HG02981 (cell line): ENCODE measurements at regions not wholly inside any gene's neighbourhood (a gene's known extent, or its start where the extent isn't known, plus 50 kb on each side); places are given as distances from the start of the nearest gene placed in this dataset.

ENCODE experiments used
- ATAC-seq: cut with Tn5 transposase; IDR thresholded peaks from one replicate; pipeline ENCODE4 v1.9.1; 2021; ENCODE audit warnings: mild to moderate bottlenecking, moderate library complexity; ENCODE audit not compliant: unreplicated experiment

DNA sequence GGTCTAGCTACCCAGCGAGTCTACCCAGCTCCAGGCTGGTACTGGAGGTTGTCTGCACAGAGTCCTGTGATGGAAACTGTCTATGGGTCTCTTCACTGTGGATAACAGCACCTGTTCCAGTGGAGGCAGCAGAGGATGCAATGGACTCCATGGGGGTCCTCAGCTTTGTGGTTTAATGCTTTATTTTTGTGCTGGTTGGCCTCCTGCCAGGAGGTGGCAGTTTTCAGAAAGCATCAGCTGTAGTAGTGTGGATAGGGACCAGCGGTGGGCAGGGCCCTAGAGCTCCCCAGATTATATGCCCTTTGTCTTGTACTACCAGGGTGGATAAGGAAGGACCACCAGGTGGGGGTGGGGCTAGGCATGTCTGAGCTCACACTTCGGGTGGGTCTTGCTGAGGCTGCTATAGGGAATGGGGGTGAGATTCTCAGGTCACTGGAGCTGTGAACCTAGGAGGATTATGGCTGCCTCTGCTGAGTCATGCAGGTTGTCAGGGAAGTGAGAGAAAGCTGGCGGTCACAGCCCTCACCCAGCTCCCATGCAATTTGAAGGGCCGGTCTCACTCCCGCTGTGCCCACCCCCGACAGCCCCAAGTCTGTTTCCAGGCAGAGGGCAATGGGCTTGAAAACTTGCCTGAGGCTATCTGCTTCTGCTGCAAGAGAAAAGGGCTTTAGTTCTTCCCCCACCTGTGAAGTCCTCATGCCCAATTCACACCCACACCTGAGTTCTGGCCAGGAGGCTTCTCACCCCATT lies 397.1 kb downstream of the TLE1 start:
- no peak for ATAC-seq

DNA sequence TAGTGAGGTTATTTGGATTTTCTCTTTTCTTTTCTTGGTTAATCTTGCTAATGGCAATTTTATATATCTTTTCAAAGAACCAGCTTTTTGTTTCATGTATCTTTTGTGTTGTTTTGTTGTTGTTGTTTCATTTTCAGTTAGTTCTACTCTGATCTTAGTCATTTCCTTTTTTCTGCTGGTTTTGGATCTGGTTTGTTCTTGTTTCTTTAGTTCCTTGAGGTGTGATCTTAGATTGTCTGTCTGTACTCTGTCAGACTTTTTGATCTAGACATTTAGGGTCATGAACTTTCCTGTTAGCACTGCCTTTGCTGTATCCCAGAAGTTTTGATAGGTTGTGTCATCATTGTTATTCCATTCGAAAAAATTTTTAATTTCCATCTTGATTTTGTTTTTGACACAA lies 399.7 kb downstream of the TLE1 start:
- ATAC-seq = no peak

DNA sequence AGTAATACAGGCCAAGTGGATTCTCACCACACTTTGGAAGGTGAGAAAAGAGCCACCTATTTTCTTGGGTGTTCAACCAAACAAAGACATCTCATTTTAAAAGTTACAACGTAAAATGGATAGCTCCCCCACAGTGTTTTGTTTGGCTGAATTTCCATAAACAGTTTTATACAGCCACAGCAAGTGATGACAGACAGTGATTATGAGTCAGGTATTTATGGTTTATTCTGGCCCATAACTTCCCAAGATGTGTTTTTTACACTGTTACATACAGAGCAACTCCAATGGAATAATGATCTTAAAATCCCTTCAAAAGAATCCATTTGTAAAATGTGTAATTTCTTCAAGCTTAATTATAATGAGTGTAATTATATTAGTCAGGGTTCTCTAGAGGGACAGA lies 421.3 kb downstream of the TLE1 start:
- no peak for ATAC-seq

DNA sequence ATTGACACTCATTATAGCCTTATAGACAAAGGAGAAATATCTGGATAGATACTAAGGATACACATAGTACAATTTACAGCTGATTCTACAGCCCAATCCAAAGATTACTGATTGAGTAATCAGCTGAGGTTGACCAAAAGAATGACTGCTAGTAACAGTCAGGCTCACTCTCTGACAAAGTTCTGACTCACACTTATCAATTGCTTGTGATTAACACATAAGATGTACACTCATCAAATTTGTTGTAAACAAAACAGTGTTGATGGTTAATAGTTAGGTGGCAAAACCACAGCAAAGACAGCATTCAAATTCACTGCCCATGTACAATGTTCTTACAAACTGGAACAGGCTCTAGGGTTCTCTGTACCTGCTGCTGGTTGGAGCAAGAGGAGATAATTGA lies 422.7 kb downstream of the TLE1 start:
- ATAC-seq = no peak

DNA sequence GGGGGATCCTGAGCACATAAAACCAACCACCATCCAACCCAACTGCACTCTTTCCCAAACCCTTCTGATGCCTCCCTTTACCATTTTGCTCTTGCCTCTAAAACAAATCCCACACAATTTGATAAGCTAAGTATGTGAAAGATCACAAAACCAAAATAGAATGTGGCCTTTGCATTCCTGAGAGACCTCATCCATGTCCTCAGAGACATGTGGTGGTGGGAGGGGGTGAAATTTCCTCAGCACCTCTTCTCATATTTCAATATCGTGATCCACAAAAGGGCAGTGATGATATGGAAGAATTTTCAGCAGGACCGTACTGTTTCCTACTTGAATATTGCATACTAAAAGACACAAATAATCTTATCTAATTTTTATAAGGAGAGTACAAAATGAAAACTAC lies 423.3 kb downstream of the TLE1 start:
- no peak for ATAC-seq

DNA sequence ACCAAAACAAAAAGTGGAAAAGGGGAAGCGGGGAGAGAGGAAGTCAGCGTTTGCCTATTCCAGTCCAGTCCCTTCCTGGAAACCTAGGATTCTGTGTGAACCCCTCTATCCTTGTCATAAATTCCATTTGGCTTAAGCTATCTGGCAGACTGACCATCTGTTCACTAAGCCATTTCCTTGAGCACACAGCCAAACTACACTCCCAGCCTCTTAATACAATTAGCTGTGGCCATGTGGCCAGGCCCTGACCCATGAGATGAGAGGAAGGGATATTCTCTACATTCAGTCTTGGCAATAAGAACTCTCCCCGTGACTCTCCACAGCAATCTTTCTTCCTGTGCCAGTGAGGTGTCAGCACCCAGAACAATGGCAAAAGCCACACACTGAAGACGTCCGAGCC lies 424.8 kb downstream of the TLE1 start:
- ATAC-seq = no peak

DNA sequence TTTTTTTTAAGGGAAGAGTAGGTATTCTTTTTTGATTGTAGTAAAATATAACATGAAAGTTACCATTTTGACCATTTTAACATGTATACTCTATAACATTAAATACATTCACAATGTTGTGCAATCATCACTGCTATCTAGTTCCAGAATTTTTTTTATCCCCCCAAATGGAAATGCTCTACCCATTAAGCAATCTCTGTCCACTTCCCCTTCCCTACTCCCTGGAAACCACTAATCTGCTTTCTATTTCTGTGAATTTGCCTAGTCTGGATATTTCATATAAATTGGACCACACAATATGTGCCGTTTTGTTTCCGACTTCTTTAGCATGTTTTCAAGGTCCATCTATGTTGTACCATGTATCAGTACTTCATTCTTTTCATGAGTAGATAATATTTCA lies 429.5 kb downstream of the TLE1 start:
- ATAC-seq = no peak

DNA sequence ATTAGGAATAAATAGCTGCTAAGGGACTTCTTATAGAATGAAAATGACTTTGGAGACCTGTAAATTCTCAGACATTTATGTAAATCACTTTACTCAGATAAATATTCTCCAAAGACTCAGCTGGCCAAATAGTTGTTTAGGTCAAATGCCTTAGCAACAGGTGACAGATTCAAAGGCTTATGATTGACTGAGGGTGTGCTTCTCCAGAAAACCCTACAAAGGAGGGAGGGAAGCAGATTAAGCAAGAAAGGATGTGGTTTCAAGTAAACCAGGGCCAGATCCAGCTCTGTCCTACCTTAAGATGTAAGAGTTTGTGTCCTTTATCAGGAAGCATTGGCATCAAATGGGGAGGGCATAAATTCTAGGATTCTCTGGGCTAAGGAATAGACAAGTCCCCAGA lies 433.0 kb downstream of the TLE1 start:
- no peak for ATAC-seq

DNA sequence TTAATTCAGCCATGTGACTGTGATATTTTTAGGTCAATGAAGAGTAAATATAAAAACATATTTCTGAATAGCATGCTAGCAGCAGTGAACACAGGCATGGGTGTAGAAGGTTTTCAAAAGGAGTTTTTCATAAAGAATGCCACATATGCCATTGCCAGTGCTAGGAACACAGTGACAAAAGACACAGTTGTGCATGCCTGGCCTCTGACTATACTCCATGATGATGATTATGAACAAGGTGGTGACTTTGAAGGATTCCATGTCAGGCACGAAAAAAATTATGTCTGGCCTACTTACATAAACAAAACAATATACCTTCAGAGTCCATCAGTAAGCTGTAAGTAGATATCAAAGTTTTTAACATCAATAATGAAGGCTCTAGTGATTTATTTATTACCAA lies 438.7 kb downstream of the TLE1 start:
- ATAC-seq = no peak

DNA sequence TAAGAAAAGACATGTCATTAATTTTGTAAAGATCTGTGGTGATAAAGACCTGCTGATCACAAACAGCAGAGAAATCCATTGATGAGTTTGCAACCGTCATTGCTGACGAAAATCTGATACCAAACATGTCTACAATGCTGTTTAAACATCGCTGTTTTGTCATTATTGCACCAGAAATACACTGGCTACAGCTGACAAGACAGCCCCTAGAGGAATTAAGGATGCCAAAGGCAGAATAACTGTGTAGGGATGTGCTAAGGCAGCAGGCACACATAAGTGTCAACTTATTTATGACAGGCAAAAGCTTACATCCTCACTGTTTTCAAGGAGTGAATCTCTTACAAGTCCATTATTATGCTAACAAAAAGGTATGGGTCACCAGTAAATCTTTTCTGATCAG lies 439.3 kb downstream of the TLE1 start:
- no peak for ATAC-seq

DNA sequence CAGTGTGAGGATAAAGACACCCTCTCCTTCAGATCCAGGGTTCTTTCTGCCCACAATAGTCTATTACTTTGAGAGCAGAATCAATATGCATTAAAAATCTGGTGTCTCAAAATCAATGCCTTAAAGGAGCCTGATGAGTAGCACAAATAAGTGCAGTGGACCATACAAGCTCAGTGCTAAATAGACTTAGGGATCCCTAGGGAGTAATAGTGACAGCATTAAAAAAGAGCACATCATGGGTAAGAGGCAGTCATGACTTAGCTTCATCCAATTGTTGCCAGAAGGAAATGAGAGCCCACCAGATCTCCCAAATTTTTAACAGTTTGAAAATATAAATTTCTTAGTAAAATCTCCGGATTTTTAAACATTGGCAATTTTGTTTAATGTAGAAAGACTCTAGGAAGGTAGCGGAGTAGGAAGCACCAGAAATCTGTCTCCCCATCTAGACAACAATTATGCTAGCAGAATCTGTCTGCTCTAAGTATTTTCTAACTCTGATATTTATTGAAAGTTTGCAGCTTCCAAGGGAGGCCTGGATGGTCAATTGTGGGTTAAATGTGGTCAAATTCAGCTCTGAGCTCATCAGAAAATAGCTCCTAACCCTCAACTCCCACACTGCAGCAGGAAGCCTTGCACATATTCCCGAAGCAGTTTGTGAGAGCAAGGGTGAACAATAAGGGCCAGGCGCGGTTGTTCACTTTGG lies 443.9 kb downstream of the TLE1 start:
- ATAC-seq = no peak

DNA sequence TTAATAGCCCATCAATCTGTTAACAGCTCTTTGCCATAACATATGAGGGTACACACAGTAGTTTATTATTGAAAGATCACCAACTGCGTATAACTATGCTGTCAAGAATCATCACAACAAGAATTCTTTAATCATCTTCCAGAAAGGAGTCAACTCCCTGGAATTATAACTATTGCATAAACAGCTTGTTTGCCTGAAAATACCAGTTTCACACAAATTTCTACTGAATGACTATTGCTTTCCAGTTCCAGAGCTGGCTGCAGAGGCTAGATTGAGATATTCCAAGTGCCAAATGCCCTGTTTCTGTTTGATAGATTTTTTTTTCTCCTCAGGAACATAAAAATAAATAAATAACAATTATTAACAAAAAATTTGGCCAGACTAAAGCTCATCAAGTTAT lies 444.7 kb downstream of the TLE1 start:
- ATAC-seq = no peak

DNA sequence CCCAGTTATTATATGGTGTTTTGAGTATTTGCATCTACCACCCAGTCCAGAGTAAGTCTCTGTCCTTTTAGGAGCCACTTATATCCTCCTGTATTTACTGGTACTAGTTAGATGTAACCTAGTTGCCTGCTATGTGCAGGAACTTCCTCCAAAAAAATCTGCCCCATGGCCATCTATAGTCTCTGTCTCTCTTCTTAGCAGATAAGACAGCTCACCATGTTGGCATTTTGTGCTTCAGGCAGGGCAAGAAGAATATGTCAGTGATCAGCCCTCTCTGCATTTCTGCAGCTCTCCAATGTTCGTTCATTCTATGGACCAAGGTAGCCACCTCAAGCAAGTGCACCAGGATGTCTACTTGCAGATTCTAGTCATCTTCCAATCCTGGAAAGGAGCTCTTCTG lies 446.5 kb downstream of the TLE1 start:
- no peak for ATAC-seq

DNA sequence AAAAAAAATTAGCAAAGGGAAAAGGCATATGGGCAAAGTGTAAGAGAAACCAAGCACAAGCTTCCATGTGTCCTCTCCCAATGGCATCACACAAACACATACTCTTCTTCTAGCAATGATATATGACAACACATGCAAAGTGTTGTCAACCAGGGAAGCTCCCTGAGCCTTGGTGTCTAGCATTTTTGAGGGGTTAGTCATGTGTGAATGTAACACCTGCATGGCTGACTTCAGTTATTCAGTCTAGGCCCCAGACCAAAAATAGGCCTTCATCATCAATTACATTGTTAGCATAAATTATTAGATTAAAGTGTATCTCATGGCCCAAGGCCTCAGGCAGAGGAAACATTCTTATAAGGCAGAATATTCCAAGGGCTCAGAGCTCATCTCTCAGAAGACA lies 450.0 kb downstream of the TLE1 start:
- no peak for ATAC-seq

DNA sequence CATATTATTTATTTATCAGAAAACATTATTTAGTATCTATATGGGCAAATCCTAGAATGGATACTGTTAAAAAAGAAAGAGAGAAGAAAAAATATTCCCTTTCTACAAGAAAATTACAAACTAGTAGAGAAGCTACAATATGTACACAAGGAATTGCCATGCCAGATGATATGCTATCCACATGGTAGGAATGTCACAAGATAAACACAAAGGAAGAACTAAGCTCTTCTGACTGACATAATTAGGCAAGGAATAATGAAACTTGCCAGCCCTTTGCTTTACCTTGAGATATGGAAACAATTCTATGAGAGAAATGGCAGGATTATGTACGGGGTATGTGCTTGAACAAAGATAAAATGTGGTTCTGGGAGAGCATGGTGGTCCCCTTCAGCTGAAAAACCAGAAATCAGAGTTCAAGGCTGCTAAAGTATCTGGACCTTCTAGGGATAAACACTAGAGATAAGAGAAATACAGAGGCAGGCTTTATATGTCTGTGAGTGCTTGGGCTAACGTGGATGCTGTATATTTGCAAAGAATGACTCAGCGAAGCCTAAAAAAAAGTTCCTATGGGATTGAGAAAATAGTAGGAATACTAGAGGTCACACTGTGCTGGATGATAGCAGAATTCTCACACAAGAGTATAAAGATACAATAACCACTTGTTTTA lies 451.6 kb downstream of the TLE1 start:
- no peak for ATAC-seq

DNA sequence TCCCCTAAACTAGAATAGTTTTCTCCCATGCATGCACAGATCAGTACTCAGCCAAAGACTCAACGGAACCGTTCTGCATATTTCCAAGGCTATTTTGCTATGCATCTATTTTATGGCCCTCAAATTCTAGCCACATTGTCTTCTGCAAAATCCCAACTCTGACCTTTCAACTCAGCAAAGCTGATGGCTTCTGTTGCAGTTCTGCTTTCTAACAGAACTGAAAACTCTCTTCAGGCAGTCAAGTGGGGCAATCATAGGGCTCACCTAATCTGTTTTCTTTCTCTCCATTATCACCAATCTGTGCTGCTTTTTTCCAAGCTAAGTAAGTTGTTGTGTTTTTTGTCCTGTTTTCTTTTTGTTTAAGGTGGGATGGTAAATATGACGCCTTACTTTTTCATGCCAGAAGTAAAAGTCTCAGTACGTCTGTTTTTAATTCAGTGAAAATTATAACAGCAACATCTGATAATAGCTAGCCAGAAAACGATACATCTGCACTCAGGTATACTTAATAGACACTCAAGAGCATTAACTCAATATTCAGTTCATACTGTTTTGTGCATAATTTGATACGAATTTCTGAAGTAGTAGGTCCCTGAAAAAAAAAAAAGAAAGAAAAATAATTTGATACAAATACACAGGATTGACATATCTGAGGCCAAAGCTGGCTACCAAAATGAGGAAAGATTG lies 454.3 kb downstream of the TLE1 start:
- ATAC-seq = no peak

DNA sequence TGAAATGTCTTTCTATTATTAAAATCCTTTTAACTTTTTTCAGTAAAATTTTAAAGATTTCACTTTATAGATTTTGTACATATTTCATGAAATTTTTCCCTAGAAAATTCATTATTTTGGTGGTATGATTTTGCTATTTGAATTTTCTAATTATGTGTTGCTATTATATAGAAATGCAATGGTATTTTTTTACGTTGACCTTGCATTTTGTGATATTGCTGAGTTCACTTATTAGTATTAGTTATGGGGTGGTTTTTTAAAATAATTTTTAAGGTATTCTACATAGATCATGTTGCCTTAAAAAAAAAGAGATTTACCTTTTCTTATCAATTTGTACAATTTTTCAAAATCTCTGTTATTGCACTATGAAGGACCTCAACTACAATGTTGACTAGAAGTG lies 458.3 kb downstream of the TLE1 start:
- ATAC-seq = no peak

DNA sequence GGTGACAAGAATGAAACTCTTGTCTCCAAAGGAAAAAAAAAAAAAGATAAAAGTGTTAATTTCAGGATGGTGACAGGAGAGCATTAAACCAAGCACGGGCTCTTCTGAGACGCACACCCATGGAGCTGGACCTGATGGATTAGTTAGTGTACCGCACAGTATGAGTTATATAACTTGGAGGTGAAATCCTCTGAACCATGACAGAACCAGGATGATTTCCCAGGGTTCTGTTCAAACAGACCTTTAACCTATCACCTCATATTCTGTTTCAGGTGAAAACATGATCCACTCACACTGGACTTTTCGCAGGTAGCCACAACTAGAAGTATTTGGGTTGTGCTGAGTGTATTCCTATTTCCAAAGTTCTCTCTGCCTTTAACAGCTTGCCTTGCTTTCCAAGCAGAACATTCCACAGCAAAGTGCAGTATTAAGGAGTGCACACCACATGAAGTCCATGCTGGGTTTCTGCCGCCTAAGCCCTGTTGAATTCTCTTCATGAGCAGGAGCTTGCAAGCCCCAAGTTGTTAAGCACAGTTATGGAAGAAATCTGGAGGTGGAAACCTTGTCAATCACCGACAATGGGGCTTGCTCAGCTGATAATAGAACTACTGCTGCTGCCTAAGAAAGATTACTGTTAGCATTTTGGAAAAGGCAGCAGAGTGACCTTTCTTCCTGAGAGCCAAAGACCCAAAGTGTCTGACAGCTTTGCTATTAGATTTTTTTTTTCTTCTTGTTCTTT lies 461.7 kb downstream of the TLE1 start:
- no peak for ATAC-seq

DNA sequence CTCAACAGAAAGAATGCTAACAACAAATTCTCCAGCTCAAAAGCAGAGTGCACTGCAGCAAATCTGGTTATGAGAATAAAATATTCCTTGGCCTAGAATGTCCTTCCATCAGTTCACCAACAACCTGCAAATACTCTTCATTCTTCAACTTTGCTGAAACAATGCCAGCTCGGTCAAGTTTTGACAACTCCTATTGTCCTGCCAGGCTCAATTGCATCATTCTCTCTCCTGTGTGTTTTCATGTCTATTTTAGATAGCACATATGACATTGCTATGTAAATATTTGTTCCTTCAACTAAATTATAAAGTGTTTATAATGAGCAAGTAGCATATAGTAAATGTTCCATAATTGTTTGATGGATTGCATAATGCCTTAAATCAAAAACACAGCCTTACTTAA lies 463.8 kb downstream of the TLE1 start:
- ATAC-seq = no peak

DNA sequence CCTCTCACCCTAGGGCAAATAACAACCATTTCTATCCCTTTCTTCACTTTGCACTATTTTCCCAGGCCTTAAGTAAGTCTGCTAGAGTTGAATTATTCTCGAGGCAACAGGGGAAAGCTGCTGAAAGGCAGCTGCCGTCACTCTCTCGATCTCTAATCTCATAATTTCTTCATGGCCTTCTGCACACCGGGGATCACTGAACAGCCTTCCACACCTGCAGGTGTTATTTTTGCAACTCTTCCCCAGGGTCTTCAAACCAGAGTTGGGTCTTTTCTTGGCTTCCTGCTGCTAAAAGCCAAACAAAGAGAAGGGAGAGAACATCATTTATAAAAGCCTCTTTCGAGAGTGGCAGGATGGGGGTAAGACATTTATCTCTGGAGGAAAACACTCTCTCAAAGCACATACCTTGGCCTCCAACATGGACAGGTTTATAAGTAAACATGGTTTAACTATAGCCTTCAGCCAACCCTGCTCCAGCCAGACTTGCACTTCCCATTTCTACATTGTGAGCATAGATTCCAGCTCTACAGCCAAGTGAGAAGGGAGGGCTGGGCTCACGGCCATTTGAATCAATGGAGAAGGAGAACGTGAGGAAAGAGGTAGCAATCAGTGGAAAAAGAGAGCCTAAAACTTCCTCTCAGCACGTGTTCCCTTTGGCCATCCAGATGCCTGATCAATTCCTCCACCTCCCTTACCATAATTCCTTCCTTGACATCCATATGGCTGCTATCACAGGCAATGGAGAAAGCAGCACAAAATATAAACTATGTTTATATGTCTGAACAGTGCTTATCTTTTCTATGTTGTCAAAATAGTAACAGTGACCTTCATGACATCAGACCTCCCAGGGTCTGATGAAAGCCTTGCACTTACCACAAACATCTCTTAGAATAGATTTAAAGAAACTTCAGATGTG lies 464.9 kb downstream of the TLE1 start:
- no peak for ATAC-seq
